ENCODE measurements at regions not wholly inside any gene's neighbourhood (a gene's known extent, or its start where the extent isn't known, plus 50 kb on each side); places are given as distances from the start of the nearest gene placed in this dataset.

DNA sequence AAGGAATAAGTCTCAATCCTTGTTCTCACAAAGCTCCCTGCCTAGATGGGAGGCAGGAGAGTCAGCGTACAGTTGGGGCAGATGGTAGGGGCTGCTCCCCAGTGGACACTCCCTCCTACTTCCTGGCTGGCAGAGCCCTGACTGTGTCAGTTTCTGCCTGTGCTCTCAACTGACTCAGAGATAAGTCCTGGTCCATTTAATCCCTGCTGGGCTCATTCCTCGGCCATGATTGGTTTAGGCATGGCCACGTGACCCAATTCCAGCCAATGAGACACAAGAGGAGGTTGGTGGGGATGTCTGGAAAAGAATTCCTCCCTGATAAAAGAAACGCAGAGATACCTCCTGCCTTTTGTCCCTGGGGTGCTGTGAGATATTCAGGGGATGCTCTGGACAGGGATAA is 118.1 kb upstream of the SLC6A11 start:
- Mint-ChIP-seq H3K9me3 (no peaks in the 10 kb centered on the region), H3K36me3 (no peaks in the 10 kb centered on the region)
- POLR2A ChIA-PET = no interaction called here

GRCh38 chr3:10700821-10701220 is 115.2 kb upstream of the SLC6A11 start:
- POLR2A ChIA-PET = no interaction called here
- Mint-ChIP-seq H3K9me3 (no peaks in the 10 kb centered on the region), H3K36me3 (no peaks in the 10 kb centered on the region), H3K4me1 (peaks cover under 1% of the 10 kb centered on the region), H3K4me3 (no peak overlapping the region), H3K27me3 (peaks cover 39% of the 10 kb centered on the region), H3K27ac (no peak overlapping the region)
- DNase-seq (no peak), ATAC-seq (ENCODE audit: low read depth) (no peak)

More for the DNA sequence above, 118.1 kb upstream of the SLC6A11 start:
- H3K4me1 Mint-ChIP-seq = no peaks in the 10 kb centered on the region
- no peak overlapping the region for H3K4me3 Mint-ChIP-seq
- DNase-seq (no peak), ATAC-seq (ENCODE audit: low read depth) (no peak)
- no peak overlapping the region for H3K27ac Mint-ChIP-seq
- H3K27me3 Mint-ChIP-seq = peaks cover 22% of the 10 kb centered on the region

DNA sequence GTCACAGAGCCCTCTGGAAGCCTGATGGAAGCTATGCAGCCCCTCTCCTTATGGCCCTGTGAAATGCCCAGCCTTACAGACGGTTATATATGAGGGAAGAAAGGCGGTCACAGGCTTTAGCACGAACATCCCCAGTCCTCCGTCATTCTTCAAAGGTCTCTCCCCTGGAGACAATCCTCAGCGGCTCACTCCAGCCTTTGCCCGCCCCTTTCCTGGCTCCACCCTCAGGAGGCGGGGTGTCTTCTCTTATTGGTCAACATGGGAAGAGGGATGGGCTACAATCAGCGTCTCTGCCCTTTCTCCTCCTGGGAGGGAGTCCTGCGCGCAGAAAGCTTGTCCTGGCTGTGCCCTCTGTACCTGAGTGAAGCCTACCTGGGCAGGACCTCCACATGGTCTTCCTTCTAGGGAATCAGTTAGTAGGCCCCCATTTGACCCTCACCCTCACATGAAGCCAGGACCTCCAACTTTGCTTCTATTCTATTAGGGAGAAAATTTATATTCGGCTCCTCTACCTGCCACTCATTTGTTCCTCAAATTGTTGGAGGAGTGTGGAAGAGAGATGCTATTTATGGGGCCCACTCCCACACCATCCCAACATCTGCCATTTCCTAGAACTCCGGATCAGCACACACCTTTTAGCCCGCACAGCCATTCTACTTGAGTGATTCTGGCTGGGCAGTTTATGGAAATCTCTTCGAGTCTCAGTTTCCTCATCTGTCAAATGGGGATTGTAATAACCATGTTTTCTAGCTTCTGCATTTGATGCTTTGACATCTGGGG is 112.9 kb upstream of the SLC6A11 start:
- Mint-ChIP-seq H3K27me3 (peaks cover 50% of the 10 kb centered on the region), H3K36me3 (no peaks in the 10 kb centered on the region), H3K4me1 (peaks cover 4% of the 10 kb centered on the region), H3K9me3 (no peaks in the 10 kb centered on the region), H3K27ac (no peak overlapping the region), H3K4me3 (no peak overlapping the region)
- POLR2A ChIA-PET = no interaction called here
- no peak for ATAC-seq (ENCODE audit: low read depth)
- no peak for DNase-seq

GRCh38 chr3:10703875-10704274 is 112.2 kb upstream of the SLC6A11 start:
- Mint-ChIP-seq H3K9me3 (no peaks in the 10 kb centered on the region), H3K27ac (no peak overlapping the region), H3K4me1 (peaks cover 4% of the 10 kb centered on the region), H3K4me3 (no peak overlapping the region), H3K27me3 (peaks cover 57% of the 10 kb centered on the region), H3K36me3 (no peaks in the 10 kb centered on the region)
- POLR2A ChIA-PET = no interaction called here
- DNase-seq (no peak), ATAC-seq (ENCODE audit: low read depth) (no peak)

DNA sequence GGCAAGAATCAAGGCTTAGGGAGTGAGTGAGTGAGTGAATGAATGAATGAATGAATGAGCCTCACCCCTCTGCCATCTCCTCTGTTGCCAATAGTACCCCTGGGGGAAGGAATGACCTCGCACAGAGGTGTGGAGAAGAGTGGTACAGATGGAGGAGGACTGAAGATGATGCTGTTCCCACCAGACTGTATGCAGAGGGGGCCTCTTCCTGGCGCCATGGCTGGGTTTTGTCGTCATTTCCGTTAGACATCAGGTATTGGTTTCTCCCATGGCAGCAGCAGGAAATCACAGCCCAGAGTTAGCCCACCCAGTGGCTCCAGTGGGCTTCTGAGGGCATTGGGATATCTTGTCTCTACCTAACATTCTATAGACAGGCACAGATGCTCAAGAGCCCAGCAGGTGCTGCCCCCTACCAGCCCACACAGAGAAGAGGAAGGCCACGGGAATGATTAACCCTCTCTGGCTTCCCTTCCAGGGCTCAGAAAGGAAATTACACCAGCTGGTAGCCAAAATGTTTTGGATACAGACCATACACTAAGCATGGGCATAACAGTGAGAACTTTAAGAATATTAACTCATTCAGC is 109.8 kb upstream of the SLC6A11 start:
- H3K9me3 Mint-ChIP-seq = no peaks in the 10 kb centered on the region
- H3K27ac Mint-ChIP-seq = no peak overlapping the region
- peaks cover 67% of the 10 kb centered on the region for H3K27me3 Mint-ChIP-seq
- POLR2A ChIA-PET = no interaction called here
- no peak overlapping the region for H3K4me3 Mint-ChIP-seq
- no peaks in the 10 kb centered on the region for H3K36me3 Mint-ChIP-seq
- ATAC-seq (ENCODE audit: low read depth) (no peak), DNase-seq (no peak)
- H3K4me1 Mint-ChIP-seq = peaks cover 4% of the 10 kb centered on the region

DNA sequence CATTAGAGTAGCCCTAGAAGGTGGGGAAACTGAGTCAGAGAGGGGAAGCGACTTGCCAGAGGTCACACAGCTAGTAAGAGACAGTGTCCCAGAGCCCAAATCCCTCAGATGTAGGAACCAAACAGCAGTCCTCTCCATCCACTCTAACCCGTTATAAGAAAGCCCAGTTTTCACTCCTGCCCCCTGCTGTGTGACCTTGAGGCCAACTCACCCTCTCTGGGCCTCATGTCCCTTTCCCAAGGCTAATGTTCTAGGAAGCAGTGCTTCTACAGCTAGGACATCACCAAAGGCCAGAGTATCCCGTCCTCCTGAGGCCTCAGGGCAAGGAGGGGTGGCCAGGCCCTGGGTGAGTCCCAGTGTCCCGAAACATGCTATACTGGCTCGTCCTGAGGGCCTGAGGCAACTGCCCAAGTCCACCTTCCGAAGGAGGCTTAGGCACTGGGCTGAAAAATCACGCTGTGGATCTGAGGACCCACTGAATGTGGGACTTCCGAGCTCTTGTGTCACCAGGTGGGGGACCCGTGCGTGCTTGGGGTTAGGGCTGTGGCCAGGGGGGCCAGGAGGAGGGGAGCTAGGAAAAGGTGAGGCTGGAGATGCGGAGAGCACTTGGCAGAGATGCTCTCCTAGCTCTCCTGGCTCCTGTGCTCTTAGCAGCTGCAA is 109.2 kb upstream of the SLC6A11 start:
- Mint-ChIP-seq H3K36me3 (no peaks in the 10 kb centered on the region), H3K4me1 (peaks cover 4% of the 10 kb centered on the region), H3K9me3 (no peaks in the 10 kb centered on the region), H3K27me3 (peaks cover 63% of the 10 kb centered on the region), H3K27ac (no peak overlapping the region), H3K4me3 (peak overlapping the region; percentile 39)
- no peak for DNase-seq
- POLR2A ChIA-PET = no interaction called here
- ATAC-seq (ENCODE audit: low read depth) = no peak

DNA sequence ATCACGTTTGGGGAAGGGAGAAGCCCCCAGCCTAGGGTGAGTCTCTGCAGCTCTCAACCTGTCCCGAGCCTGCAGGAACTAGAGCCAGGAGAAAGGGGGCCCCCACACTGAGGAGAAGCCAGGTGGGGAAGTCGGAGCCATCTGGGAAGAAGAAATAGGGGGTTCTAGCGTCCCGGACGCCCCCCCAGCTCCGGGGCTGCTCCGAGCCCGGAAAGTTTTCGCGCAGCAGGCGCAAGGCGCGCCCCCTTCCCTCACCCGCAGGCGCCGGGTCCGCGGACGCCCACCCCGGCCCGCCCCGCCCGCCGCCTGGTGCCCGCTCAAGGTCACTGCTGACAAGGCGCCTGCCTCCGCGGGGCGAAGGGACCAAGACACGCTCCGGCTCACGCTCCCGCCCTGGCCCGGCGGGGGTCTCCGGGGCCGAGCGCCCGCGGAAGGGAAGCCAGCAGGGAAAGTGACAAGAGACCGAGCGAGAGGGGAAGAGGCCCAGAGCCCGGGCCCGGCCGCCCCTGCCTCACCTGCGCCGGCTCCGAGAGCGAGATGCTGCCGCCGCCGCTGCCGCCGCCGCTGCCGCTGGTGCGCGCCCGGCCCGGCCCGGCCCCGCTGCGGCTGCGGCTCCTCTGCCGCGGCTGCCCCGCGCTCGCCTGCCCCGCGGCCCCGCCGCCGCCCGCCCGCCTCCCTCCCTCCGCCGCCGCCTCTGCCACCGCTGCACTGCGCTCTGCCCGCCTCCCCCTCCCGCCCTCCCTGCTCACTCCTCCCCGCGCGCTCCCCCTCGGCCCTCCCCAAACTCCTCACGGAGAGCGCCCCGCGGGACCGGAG is 108.4 kb upstream of the SLC6A11 start:
- Mint-ChIP-seq H3K4me1 (peaks cover 4% of the 10 kb centered on the region), H3K4me3 (peak overlapping the region; percentile 39), H3K27ac (no peak overlapping the region), H3K36me3 (no peaks in the 10 kb centered on the region), H3K27me3 (peaks cover 67% of the 10 kb centered on the region), H3K9me3 (no peaks in the 10 kb centered on the region)
- DNase-seq (peak; percentile 30), ATAC-seq (ENCODE audit: low read depth) (no peak)
- POLR2A ChIA-PET = no interaction called here

- Mint-ChIP-seq H3K27me3 (peaks cover 62% of the 10 kb centered on the region), H3K36me3 (no peaks in the 10 kb centered on the region), H3K27ac (no peak overlapping the region), H3K9me3 (no peaks in the 10 kb centered on the region), H3K4me1 (peaks cover 4% of the 10 kb centered on the region), H3K4me3 (no peak overlapping the region)
- ATAC-seq (ENCODE audit: low read depth) = no peak
- no peak for DNase-seq
- POLR2A ChIA-PET = no interaction called here
Measured at GRCh38 chr3:10708216-10708893, 107.7 kb upstream of the SLC6A11 start.

GRCh38 chr3:10709110-10709781 is 106.8 kb upstream of the SLC6A11 start:
- ATAC-seq (ENCODE audit: low read depth) = no peak
- Mint-ChIP-seq H3K9me3 (peaks cover 3% of the 10 kb centered on the region), H3K4me1 (peaks cover 4% of the 10 kb centered on the region), H3K4me3 (no peak overlapping the region), H3K27me3 (peaks cover 56% of the 10 kb centered on the region), H3K27ac (no peak overlapping the region), H3K36me3 (no peaks in the 10 kb centered on the region)
- POLR2A ChIA-PET = no interaction called here
- DNase-seq = no peak

DNA sequence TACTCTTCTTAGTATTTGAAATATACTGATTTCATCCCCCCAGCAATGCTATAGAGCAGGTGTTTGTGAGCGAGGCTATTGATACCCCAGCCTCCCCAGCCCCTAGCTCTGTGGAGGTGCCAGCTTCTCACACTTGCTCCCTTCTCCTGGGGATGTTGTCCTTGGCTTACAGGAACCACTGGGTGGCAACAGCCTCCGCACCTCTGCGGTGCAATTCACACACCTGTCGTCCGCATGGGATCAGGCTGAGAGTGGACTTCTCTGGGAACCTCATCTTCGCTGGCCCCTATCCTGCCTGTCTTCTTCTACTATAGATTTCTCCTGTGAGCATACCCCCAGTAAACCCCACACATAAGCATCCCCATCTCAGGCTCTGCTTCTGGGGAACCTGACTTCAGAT is 103.9 kb upstream of the SLC6A11 start:
- Mint-ChIP-seq H3K9me3 (peaks cover 3% of the 10 kb centered on the region), H3K4me1 (no peaks in the 10 kb centered on the region), H3K4me3 (no peak overlapping the region), H3K27ac (no peak overlapping the region), H3K36me3 (no peaks in the 10 kb centered on the region), H3K27me3 (peaks cover 33% of the 10 kb centered on the region)
- ATAC-seq (ENCODE audit: low read depth) = no peak
- POLR2A ChIA-PET = no interaction called here
- DNase-seq = no peak

DNA sequence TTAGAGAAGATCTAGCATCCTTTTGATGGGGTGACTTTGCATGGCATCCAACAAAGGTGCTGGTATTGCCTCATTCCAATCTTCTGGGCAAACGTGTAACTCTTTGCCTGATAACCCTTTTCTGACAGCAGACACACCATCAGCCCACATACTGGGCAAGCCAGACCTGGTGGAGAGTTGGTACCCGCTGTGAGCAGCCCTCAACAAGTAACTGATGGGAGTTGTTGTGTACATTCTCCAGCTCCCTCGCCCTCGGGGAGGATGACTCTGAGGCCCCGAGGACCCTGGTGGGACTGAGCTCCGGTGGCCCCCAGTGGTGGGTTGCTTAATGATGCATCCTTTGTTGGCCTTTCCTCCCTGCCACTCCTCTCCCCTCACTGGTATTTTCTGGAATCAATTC is 102.4 kb upstream of the SLC6A11 start:
- H3K4me1 Mint-ChIP-seq = no peaks in the 10 kb centered on the region
- H3K27me3 Mint-ChIP-seq = peaks cover 26% of the 10 kb centered on the region
- POLR2A ChIA-PET = no interaction called here
- ATAC-seq (ENCODE audit: low read depth) = no peak
- no peak overlapping the region for H3K27ac Mint-ChIP-seq
- H3K4me3 Mint-ChIP-seq = no peak overlapping the region
- H3K9me3 Mint-ChIP-seq = peaks cover 3% of the 10 kb centered on the region
- no peak for DNase-seq
- no peaks in the 10 kb centered on the region for H3K36me3 Mint-ChIP-seq

- no peaks in the 10 kb centered on the region for H3K36me3 Mint-ChIP-seq
- POLR2A ChIA-PET = no interaction called here
- H3K4me3 Mint-ChIP-seq = no peak overlapping the region
- no peak overlapping the region for H3K27ac Mint-ChIP-seq
- DNase-seq (no peak), ATAC-seq (ENCODE audit: low read depth) (no peak)
- peaks cover 3% of the 10 kb centered on the region for H3K9me3 Mint-ChIP-seq
- no peaks in the 10 kb centered on the region for H3K4me1 Mint-ChIP-seq
- H3K27me3 Mint-ChIP-seq = peaks cover 6% of the 10 kb centered on the region
Measured at GRCh38 chr3:10715886-10716285, 100.1 kb upstream of the SLC6A11 start.

DNA sequence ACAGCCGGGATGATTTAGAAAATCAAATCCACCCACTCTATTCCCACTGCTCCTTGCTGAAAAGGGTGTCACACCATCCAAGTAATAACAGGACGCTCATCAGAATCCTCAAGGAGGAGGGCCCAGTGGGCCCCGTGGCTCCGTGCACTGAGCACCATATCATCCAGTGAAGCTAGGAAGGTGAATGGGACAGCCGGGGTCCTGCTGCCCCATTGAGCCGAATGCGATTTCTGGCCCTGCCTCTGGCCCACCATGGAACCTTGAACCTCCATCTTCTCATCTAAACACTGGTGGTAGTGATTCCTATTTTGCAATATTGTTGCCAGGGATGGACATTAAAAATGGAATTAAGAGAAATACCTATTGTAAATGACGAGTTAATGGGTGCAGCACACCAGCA is 99.1 kb upstream of the SLC6A11 start:
- H3K9me3 Mint-ChIP-seq = peaks cover 3% of the 10 kb centered on the region
- H3K27ac Mint-ChIP-seq = no peak overlapping the region
- POLR2A ChIA-PET = no interaction called here
- ATAC-seq (ENCODE audit: low read depth) = no peak
- no peaks in the 10 kb centered on the region for H3K4me1 Mint-ChIP-seq
- no peak overlapping the region for H3K4me3 Mint-ChIP-seq
- H3K36me3 Mint-ChIP-seq = no peaks in the 10 kb centered on the region
- peaks cover 5% of the 10 kb centered on the region for H3K27me3 Mint-ChIP-seq
- no peak for DNase-seq

Measured in activated naive CD8-positive, alpha-beta T cell treated with anti-CD3 and anti-CD28 coated beads, Interleukin-2, amount 10 ng/mL, durations not matched to agents 7 days and 5 days (primary cell).